ENCODE measurements at regions not wholly inside any gene's neighbourhood (a gene's known extent, or its start where the extent isn't known, plus 50 kb on each side); places are given as distances from the start of the nearest gene placed in this dataset.

GRCh38 chr6:68160348-68160747 is 474.7 kb upstream of the ADGRB3 start:
- no peak overlapping the region for H3K4me3 ChIP-seq (ENCODE audit: control insufficient read depth, low read depth, low read length)
- TF ChIP-seq CTCF (IDR thresholded peaks at IDR 0.05; ENCODE audit: control insufficient read depth, insufficient read depth, low read depth, low read length, missing control alignments), result no peak
- no peak for DNase-seq (ENCODE audit: low read depth)

GRCh38 chr6:68159433-68159832 is 475.6 kb upstream of the ADGRB3 start:
- no peak for DNase-seq (ENCODE audit: low read depth)
- H3K4me3 ChIP-seq (ENCODE audit: control insufficient read depth, low read depth, low read length), result no peak overlapping the region
- no peak for TF ChIP-seq CTCF (IDR thresholded peaks at IDR 0.05; ENCODE audit: control insufficient read depth, insufficient read depth, low read depth, low read length, missing control alignments)

GRCh38 chr6:68158256-68158655 is 476.8 kb upstream of the ADGRB3 start:
- no peak overlapping the region for H3K4me3 ChIP-seq (ENCODE audit: control insufficient read depth, low read depth, low read length)
- DNase-seq (ENCODE audit: low read depth), result no peak
- TF ChIP-seq CTCF (IDR thresholded peaks at IDR 0.05; ENCODE audit: control insufficient read depth, insufficient read depth, low read depth, low read length, missing control alignments), result no peak

GRCh38 chr6:68144667-68145066 is 490.4 kb upstream of the ADGRB3 start:
- no peak for TF ChIP-seq CTCF (IDR thresholded peaks at IDR 0.05; ENCODE audit: control insufficient read depth, insufficient read depth, low read depth, low read length, missing control alignments)
- DNase-seq (ENCODE audit: low read depth), result no peak
- H3K4me3 ChIP-seq (ENCODE audit: control insufficient read depth, low read depth, low read length), result no peak overlapping the region

- no peak for DNase-seq (ENCODE audit: low read depth)
- no peak for TF ChIP-seq CTCF (IDR thresholded peaks at IDR 0.05; ENCODE audit: control insufficient read depth, insufficient read depth, low read depth, low read length, missing control alignments)
- H3K4me3 ChIP-seq (ENCODE audit: control insufficient read depth, low read depth, low read length), result no peak overlapping the region
Observed at GRCh38 chr6:68141190-68141589, 493.9 kb upstream of the ADGRB3 start.

GRCh38 chr6:68139130-68139529 is 496.0 kb upstream of the ADGRB3 start:
- no peak for DNase-seq (ENCODE audit: low read depth)
- H3K4me3 ChIP-seq (ENCODE audit: control insufficient read depth, low read depth, low read length), result no peak overlapping the region
- no peak for TF ChIP-seq CTCF (IDR thresholded peaks at IDR 0.05; ENCODE audit: control insufficient read depth, insufficient read depth, low read depth, low read length, missing control alignments)

- no peak overlapping the region for H3K4me3 ChIP-seq (ENCODE audit: control insufficient read depth, low read depth, low read length)
- no peak for DNase-seq (ENCODE audit: low read depth)
- TF ChIP-seq CTCF (IDR thresholded peaks at IDR 0.05; ENCODE audit: control insufficient read depth, insufficient read depth, low read depth, low read length, missing control alignments), result no peak
Observed at GRCh38 chr6:68134796-68135195, 500.3 kb upstream of the ADGRB3 start.

All from AG09309 (cell line).